HG02623 (cell line): ENCODE measurements at regions not wholly inside any gene's neighbourhood (a gene's known extent, or its start where the extent isn't known, plus 50 kb on each side); places are given as distances from the start of the nearest gene placed in this dataset.

Experiments
- ATAC-seq: cut with Tn5 transposase; IDR thresholded peaks from one replicate; pipeline ENCODE4 v1.9.1; 2021; ENCODE audit warnings: moderate library complexity; ENCODE audit not compliant: unreplicated experiment

DNA sequence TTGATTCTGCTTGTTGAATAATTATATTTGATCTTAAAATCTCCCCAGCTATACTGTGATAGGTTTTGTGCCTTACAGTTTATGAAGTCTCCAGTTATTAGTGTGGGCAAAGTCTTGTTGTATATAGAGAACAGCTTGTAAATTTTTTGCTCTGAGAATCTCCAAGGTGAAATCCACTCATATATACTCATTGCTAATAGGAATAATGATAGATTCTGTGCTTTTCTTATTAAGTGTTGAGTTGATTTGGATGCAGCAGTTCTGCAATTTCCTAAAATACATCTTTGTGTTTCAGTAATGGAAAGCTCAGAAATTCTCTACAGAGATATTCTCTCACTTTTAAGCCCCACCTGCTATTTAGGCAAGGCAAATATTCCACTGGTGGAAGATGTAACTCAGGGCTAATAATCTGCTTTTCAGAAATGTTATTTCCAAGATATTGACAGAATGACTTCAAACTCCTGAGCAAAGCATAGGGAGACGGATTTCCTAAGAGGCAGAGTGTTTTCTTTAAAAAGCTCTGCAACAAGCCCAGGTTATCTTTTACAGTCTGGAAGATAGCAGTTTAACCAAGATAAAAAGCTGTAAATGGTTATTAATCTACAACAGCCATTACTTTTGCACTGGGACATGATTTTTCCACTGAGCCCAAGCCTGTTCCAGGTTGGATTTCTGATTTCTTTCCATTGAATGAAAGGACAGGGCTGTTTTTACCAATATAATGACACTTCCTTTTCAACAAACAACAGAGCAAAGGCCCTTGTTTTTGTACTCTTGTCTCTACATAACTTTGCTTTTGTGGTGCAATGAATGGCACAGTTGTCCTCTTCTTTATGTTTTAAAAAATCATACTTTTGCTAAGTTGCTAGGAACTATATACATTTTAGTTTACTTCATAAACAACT lies 239.9 kb upstream of the ATP2B1 start:
- no peak for ATAC-seq

DNA sequence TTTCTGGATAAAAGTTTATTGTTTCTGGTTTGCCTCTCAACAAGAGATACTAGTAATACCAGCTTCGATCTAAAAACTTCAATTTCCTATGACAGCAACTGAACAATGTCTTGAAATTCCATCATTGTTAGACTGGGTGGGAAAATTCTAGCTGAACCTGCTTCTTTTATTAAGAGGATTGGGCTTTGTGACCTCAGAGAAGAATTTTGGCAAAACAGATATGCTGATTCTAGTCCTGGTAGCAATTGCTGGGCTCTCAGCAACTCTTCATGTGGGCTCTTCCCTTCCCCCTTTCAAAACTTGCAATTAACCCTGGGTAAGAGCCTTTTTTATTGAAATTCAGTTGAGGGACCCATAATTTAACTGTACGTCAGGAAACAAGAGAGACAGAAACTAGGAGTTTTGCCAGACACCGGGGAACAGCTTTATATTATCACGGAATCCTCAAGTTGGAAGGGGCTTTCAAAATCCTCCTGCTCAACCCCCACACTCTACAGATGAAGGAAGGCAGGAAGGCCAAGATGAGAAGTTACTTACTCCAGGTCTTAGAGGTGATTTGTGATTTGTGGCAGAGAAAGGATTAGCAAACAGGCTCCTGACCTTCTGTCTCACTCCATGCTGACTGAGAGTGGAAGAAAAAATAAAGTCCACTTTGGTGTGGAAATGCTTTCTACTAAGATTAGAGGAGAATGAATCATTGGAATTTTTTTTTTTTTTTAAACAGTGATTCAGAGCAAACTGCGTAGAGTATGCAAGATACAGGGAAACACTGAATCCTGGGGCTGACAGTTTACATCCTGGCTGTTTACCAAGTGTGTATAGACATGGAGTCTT lies 239.0 kb upstream of the ATP2B1 start:
- no peak for ATAC-seq

DNA sequence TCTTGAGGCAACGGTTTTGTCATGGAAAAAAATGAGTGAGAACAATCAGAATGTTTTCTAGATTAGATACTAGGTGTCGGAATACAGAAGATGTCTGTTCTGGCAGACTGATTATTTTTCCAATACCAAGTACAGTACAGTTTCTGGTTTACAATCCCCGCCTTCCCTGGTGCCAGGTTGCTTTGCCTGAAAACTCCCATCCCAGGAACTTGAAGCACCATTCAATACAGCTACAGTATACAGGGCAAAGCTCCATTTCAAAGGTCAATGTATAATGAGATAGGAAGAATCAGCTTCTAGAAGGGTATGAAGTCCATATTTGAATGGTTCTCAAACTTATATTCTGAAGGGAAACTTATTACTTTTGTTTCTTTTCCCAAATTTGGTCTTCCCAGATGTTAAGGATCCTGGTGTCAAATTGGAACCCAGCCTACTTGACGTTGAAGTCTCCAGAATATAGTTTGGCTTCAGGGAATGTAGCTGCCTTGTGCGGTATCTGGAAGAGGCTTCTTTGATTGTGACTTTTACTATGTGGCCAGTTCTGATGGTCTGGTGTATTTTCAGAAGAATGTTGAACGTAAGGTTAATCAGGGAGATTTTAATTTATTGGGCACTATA lies 238.0 kb upstream of the ATP2B1 start:
- ATAC-seq: no peak

DNA sequence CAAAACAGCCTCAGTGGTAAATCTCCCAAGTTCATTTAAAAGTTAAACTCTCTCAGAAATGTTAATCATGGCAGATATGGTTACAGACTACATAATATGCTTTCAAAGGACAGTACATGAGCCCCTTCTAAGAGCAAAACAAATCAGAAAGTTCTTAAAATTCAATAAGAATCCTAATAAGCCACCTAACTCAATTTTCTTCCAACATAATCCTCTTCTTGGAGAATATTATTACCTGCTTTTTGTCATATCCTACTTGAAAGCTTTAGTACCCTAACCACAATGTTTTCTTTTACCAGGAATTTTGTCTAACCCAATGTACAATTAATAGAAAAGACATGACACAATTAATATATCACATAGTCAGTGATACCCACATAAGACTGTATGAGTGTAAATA lies 236.5 kb upstream of the ATP2B1 start:
- ATAC-seq: no peak

DNA sequence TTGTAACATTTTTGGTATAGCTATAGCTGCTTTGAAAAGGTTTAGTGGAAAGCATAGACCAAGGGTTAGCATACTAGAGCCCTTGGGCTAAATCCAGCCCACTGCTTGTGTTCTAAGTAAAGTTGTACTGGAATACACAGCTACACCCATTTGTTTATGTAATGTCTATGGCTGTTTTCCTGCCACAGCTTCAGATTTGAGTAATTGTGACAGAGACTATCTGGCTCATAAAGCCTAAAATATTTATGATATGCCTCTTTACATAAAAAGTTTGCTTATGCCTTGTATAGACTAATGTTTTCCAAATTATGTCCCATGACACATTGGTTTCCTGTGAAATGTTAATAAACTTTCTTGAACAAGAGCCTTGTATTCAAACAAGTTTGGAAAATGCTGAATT lies 234.8 kb upstream of the ATP2B1 start:
- no peak for ATAC-seq

DNA sequence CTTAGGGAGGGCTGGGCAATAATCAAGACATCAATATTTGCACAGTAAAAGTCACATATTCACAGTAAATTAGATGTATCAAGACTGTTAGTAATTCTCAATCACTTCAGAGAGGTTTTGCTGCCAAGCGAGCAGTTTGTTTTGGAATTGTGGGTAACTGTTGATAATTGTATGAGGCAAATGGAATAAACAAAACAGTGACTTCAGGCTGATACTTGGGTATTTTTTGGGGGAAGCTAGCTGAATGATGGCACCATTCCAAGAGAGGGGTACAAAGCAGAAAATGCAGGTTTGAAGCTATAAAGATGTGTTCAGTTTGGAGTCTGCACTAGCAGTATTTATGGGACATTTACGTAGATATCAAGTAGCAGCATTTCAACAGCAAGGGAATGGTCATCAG lies 232.8 kb upstream of the ATP2B1 start:
- ATAC-seq: no peak

DNA sequence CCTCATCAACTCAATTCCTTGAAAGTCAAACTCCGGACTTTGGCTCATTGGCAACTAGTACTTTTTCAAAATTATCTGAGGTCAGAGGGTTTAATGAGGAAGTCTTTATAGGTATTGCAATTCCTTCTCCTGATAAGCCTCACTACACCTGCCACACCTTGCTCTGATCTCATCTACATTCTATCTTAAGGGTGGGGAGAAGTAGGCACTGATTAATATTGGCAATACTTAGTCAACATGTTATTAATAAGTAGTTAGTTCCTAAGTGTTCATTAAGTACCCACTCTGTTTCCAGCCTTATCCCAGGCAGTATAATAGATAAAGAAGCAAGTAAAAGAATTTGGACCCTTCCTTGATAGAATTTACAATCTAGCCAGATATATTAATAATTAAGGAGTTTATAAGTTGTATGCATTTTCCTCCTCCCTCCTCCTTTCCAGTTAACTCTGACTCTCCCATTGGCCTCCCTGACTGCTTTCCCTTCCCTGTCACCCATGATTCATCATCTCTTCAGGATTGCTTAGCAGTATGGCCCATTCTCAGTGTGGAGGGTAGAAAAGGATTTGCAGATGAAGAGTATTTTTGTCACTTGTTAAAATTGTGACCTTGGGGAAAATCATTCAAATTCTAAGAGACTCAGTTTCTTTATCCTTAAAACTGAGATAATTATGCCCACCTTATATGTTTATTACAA lies 231.0 kb upstream of the ATP2B1 start:
- ATAC-seq: no peak

DNA sequence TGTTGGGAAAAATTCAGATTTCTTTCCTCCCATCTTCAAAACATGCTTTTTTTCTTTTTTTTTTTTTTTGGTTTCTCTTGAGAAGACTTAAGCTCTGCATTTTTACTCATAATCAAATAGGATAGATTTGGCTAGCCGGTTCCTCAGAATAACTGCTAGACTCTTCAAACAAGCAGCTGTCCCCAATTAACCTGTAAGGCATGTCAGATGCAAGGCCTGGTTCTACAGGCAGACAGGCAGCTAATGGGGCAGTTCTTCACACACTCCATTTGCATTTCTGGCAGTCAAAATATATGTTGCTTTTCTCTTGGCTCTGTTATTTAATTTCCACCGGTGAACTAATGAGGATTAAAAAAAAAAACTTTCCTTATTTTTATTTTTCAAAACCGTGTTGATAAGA lies 228.0 kb upstream of the ATP2B1 start:
- ATAC-seq: no peak

DNA sequence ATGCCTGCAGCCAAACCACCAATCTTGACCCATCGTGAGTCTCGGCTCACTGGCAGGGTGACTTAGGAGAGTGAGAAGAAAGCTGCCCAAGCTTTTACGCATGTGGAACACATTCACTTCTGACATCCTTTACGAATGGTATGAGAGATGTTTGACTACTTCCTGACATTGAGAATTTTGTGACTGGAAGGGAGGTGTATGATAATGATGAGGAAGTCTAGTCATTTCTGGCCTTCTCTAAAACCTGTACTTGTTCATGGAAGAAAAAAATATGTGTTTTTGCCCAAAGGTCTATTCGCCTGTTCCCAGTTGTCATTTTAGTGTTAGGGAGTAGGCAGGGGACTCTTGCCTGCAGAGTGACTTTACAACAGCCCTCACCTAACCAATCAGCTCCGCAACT lies 227.2 kb upstream of the ATP2B1 start:
- ATAC-seq: peak; percentile 93

DNA sequence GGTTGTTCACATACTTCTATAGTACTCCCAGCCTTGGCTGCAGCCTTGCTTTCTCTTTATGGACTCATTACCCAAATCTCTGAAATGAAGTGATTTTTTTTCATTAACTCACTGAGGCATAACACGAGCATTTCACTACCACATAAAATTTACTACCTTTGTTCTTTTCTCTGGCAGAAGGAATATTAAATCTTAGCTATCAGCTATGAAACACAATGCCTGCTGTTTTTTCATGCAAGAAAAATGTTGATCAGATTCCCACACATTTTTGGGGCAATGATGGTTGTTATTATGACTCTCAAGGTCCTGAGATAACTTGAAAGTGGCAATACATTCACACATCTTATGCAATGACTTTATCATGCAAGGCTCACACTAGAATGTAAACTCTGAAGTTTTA lies 225.3 kb upstream of the ATP2B1 start:
- no peak for ATAC-seq

DNA sequence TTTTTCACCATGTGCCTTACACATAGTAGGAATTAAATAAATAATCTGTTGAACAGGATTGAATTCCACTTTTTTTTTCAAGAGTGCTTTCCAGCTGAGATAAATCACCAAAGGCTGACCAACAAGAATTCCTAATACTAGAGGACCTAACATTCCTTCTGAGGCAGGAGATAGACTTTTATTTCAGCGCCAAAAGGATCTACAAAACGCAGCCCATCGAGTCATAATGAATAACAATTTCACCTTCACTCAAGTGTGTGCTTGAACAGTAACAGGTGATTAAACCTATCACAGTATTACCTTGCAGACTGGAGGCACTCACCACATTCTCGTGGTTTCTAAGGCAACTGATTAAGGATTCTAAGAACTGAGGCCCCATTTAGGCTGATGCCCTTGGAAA lies 224.3 kb upstream of the ATP2B1 start:
- ATAC-seq: no peak

DNA sequence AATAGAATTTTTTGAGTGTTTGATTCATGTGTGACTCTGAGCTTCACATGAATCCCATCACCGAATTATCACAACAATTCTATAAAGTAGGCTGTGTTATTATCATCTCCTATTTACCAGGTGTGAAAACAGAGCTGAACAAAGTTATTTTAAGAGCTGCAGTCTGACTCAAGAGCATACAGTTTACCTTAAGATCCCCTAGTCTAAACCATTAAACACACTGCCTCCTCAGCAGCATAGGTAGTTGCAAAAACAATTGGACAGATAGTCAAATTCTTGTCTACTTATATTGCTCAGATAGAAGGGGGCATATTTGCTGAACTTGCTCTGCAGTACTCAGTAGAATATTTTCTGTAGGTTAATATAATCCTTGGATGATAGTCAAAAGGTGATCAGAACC lies 219.8 kb upstream of the ATP2B1 start:
- no peak for ATAC-seq

DNA sequence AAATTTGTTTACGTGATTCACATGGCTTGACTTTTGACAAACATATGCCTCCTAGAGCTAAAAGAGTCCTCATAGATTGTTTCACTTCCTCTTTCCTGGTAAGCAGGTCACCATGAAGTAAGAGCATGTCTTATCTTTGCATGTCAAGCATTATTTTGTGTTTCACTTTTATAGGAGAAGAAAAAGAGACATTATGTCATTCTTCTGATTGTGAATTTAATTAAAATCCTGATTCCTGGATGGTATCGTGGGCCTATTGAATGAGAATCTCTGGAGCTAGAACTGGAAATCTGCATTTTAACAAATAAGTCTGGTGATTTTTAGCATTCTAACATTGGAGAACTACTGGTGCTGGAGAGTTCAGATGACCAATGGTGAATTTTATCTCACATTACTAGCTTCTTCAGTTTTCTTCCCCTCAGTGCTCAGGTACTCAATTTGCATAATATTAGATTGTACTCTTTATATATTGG lies 218.6 kb upstream of the ATP2B1 start:
- ATAC-seq: peak; percentile 97

DNA sequence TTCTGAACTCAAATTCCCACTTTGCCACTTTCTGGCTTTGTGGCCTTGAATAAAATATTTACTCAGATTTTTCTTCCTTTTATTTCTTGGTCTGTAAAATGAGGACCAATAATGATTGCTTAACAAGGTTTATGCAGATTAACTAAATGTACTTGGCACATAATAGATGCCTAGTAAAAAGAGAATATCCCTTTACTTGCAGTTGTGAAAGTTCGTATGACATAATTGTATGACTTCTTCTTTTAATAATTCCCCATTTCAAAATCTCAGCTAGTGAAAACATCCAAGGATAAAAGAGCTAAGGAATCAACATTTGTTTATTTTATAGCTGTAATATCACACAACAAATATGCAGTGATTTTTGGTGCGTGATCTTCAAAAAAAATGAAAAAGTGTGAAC lies 215.6 kb upstream of the ATP2B1 start:
- no peak for ATAC-seq

DNA sequence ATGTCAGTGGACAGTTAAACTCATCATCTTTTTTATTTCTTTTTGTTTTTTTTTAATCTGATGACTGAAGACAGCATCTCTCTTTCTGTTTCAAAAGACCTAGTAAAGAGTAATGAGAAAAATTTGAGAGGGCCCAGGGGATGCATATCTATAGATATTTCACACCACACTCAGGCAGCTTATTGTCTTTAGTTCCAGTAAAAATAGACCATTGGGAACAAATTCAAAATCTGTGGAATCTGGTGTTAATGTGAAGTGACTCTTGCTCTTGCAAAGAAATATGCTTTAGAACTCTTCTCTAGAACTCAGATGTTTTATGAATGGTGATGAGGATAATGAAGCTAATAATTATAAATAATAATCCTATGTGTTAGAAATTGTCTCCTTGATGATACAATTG lies 214.5 kb upstream of the ATP2B1 start:
- ATAC-seq: no peak

DNA sequence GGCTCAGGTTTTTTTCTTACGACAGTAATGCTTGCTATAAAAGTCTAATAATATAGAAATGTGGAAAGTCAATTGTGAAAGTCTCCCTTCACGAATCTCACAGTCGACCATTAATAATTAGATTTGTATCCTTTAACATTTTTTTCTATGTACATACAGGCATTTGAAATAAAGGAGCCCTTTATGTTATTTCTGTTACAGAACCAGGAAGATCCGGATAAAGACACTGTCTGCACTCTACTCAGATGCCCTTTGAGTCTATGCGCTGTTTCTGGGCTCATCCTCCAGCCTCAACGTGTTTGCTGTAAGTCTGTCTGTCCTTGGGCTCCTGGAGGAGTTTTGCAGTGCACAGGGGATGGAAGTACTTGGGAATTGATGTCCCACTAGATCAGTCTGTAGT lies 212.2 kb upstream of the ATP2B1 start:
- no peak for ATAC-seq

DNA sequence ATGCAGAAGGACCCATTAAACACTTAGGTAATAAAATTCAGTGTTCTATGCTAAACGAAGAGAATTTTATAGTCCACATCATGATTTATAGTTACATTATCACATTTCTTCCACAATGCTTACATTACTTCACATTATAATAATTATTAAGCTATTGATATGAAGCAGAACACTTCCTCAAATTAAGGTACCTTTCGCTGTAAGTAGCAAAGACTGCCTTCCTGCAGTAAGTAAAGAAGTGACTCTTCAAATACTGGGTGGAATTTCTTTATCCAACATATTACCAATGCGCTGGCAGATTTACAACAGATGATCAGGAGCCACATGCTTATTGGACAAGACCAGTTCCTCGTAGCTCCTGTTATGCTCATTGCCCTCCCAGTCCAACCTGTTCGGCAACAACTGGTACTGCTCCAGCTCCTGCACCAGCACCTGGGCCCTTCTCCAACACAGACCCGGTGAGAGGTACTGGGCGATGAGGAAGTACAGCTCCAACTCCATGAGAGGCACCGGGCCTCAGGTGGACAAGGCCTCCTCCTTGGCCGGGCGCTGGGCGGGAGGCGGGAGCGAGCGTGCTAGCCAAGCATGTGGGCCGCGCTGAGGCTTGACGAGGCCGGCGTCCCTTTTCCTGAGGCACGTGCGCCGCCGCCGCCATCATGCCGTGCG lies 210.7 kb upstream of the ATP2B1 start:
- ATAC-seq: no peak

DNA sequence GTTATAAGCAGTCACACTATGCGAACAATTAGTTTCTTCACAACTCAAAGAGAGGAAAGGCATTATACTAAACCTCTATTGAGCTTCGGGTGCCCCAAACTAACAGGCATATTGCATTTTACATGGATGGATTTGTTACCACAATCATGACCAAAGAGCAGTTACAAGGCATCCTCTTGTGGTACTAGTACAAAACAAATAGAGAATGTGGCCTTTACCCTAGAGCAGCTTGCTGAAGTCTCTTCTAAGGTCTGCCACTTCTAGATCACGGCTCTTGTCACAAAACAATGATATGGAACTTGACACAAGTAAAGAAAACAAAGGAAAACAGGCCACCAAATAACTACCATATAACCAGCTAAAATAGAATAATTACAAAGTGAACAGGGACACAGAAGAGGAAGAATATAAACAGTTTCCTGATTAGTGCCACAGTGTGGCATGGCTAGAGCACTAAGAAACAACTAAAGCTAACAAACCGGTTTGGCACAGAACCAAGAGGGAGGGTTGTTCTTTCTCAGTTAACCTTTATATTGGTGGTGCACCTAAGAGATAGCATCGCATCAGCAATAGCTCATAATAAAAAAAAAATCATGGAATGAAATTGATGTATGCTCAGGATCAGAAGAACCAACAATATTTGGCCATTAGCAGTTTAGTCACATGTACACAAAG lies 209.7 kb upstream of the ATP2B1 start:
- ATAC-seq: no peak

DNA sequence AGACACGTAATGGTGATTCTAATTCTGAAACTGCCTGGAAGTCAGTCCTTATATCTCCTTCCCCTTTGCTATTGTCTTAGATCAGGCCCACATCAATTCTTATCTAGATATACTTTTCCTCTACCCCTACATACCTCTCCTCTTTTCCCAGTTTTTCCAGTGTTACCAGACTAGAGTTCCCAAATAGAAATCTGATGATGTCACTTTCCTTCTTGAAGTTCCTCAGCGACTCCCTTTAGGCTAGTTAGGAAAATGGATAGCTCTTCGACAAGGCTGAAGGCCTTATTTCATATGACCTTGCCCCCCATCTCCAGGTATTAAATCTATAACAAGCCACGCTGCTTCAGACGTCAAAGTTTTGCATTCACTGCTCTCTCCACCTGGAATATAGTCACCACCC lies 201.1 kb upstream of the ATP2B1 start:
- no peak for ATAC-seq

DNA sequence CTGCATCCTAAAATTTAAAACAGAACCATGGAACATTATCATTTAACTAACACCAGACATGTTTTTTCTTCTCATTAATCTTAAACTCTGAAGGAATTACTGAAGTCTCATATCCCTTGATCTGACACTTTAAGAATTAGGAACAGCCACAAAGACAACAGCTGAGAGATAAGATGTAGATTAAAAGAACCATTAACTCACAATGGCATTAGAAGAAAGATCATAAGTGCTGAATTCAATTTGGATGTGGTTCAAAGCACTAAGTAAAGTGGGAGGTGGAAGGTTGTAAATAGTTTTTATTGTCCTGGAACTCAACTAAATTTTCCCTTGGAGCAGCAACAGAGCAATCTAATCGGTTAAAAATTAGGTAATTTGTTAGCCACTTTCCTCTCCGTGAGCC lies 199.0 kb upstream of the ATP2B1 start:
- no peak for ATAC-seq
